NCI-H345 (cell line): ENCODE measurements at regions not wholly inside any gene's neighbourhood (a gene's known extent, or its start where the extent isn't known, plus 50 kb on each side); places are given as distances from the start of the nearest gene placed in this dataset.

Experiments used
- DNase-seq: peaks from one replicate; lab custom pipeline; 2025; lab: John Stamatoyannopoulos, UW

GRCh38 chr1:87926131-87926830, 597.6 kb downstream of the LMO4 start:
- DNase-seq, result no peak

DNA sequence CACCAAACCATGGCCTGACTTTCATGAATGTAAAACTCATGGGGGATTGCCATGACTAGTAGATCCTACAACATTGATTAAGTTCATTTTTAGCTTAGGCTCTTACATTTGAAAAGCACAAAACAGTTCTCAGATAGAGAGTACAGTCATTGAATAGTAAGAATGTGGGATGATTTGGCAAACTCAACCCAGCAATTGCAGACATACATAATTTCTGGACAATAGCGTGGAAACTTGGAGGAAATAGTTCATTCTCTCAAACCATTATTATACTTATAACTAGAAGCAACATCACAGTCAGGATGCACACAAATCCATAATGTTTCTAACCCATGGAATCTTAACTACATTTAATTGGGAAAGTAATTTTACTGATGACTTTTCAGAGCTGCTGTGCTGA, 598.2 kb downstream of the LMO4 start:
- no peak for DNase-seq

DNA sequence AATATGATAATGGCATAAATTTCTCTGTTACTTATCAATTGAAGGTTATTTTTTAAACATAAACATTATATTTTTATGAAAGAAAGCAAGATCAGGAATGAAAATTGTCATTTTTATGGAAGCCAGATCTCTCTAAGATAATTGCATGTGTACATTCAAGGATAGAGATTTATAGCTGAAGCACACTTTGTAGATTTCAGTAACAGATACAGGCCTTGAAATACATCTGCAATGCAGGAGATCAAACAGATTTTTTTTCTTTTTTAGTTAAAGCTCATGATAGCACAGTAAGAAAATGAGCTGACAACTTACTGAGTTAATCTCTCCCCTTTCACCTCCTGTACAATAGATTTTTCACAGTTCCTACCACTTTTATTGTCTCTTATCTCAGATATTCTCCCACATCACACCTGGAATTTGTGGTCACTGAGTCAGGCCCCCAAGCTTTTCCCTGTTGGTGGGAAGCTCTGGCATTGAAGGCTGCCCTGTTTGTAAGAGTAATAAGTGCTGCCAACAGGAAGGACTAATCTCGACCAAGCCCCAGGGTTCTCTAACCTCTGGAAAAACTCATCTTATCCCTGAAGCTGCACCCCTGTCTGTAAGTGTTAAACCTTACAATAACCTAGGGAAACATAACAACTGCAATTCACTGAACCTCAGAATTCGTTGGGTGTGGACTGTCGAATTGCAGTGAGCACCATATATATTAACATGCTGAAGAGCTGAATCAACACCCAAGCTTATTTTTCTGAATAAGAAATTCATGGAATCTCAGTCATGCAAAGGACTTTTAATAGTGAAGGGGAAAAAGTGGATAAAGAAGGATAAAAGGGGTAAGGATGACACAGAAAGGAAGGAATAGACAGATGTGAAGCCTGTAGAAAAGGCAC, 599.0 kb downstream of the LMO4 start:
- no peak for DNase-seq

DNA sequence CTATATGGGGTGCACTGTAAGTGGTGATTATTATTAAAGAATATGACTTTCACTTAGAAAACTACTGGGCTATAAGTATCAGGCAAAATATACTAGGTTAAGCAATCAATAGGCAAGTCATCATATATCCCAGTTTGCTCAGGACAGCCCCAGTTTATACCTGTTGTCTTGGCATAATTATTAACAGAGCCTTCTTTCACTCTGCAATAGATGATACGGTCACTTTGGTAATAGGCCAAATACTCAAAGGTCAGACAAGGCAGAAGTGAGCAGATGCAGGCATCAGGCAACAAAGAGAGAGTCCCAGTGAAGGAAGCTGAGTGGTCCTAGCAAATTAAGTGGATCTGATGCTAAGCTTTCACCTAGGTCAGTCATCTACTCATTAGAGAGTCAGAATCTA, 599.9 kb downstream of the LMO4 start:
- DNase-seq, result no peak

DNA sequence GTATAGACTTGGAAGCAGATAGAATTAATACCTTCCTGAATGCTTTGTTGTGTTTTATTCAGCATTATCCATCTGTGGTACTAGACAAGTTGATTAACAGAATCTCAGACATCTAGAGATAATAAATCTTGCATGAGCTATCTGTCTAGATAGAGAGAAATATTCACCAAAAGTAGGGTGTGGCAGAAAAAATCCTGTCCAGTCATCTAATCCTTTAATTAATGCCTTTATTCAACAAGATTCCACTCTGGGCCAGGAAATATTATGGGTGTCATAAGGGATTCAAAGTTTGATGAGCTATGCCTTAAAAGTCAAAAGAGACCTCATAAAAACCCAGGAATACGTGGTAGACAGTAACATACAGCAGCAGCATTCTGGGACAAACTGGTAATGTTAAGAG, 601.2 kb downstream of the LMO4 start:
- no peak for DNase-seq

DNA sequence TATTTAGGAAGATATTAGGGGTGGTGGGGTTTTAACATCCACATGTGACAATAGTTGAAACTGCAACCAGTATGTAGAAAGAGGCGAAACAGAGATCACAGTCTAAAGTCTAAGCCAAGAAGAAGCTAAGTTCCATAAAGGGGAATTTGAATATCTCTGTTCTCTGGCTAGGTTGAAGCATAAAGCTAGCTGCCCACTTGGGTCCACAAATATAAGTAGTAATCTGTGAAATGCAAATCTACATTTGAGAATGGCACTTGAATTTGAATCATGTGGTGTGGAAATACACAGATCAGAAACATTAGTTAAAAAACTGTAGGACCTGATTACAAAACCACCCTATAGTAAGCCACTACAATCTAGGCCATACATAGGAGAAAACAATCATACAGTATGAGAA, 602.1 kb downstream of the LMO4 start:
- DNase-seq, result no peak

- no peak for DNase-seq
Observed at GRCh38 chr1:87933171-87933570, 604.5 kb downstream of the LMO4 start.

GRCh38 chr1:87935130-87935529, 606.5 kb downstream of the LMO4 start:
- DNase-seq, result no peak

DNA sequence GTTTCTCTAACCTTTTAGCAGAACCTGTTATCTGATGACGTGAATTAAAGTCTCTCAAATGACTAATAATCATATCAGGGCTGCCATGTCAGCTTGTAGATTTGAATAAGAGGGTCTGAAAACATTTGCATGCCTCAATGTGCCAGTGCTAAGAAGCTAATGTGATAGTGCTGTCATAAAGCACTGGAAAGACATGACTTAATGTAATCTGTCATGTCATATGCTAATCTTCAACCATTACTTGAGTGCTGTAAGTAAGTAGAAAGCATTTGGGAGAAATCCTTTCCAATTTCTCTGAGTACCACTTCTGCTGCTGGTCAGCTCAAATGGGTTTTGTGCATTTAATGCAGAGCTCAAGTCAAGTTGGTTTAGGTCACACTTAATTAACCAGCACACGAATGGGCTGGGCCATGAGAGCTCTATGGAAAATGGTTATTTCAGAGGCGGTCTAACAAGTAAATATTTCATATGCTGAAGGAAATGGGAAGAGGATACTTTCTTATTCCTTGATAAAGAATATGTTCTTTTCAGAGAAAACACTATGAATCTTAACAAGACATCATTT, 609.2 kb downstream of the LMO4 start:
- DNase-seq, result no peak

DNA sequence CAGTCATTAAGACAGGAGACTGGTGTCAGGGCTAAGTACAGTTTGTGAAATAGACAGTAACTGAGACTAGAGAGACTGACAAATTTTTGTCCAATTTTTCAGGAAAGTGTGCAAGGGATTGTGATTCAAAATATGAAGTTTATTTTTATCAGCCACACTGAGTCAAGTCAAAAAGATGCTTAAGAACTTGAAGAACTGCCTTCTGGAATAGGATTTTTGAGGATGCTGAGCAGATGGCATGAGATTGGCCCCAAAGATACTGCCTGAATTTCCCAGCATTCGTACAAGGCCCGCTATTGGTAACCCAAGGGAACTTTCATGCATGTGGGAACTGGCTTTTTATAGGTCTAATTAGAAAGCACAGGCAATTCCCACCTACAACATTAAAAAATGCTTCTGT, 610.0 kb downstream of the LMO4 start:
- no peak for DNase-seq

DNA sequence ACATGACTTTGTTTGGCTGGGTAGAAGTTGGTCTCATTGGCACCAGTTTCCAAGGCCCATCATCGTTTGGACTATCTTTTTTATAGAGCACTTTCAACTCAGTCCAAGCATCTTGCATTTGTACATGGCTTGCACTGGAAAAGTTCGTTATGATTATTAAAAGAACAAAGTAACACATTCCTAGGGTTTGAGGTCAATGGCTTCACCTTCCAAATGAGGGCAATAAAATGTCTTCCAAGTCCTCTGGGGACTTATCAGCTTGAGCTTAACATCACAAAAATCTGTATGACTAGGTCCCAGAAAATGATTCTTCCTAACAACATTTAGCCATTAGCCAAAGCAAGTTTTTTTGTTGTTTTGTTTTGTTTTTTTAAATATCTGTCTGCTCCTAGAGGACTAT, 610.8 kb downstream of the LMO4 start:
- no peak for DNase-seq

DNA sequence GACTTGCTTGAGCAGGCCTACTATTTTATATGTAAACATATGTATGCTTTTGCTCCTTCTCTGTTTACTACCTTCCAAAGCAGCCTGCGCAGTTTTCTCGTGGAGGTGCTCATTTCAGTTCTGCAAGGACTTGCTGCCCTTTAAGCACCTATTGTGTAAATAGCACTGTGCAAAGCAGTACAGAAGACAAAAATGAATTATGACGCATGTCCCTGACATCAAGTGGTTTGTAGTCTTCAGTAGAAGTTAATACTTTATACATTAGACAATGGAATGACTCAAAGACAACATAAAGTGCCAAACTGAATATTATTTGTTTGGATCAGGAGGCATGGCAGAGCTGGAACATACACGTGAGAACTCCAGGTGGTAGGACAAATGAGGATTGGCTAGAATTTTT, 611.7 kb downstream of the LMO4 start:
- DNase-seq, result peak; percentile 38

GRCh38 chr1:87941337-87941946, 612.8 kb downstream of the LMO4 start:
- DNase-seq, result no peak

- no peak for DNase-seq
Observed at GRCh38 chr1:87942165-87942564, 613.5 kb downstream of the LMO4 start.

GRCh38 chr1:87949711-87950110, 621.0 kb downstream of the LMO4 start:
- no peak for DNase-seq

- DNase-seq, result peak; percentile 38
Observed at GRCh38 chr1:87950369-87950768, 621.7 kb downstream of the LMO4 start.

GRCh38 chr1:87951409-87951808, 622.7 kb downstream of the LMO4 start:
- DNase-seq, result no peak

DNA sequence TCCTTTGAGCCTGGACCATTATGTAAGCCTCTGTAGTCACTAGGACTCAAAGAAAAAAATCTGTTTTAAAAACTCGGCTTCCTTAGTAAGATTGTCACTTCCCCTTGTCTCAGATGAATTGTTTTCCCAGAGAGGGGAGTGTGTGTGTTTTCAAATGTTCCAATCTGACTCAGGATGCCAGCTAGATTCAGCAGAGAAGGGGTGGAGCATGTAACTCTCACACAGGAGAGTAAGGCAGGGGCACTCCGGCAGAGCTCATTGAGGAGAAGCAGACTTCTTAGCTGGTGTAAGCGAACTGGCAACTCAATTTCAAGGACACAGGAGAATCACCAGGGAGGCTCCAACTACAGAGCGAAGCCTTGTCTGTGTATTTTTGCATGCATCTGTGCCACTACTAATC, 623.2 kb downstream of the LMO4 start:
- no peak for DNase-seq

DNA sequence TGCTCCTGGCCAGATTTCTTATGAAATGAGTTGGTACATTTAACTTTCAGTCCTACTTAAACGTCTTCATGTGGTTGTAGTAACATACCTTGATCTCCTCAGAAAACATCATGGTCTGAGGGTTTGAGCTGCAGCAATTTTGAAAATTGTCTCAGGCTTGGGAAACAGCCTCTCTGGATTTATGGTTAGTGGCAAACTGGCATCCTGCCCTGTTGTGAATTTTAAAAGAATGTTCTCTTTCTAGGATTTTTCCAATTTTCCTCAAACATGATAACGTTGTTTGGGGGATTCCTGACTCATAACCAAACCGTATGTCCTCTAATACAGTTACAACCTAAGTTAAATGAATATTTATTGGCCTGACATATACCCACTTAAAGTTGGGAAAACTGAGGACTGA, 624.4 kb downstream of the LMO4 start:
- no peak for DNase-seq

GRCh38 chr1:87953732-87954344, 625.2 kb downstream of the LMO4 start:
- peak; percentile 56 for DNase-seq

DNA sequence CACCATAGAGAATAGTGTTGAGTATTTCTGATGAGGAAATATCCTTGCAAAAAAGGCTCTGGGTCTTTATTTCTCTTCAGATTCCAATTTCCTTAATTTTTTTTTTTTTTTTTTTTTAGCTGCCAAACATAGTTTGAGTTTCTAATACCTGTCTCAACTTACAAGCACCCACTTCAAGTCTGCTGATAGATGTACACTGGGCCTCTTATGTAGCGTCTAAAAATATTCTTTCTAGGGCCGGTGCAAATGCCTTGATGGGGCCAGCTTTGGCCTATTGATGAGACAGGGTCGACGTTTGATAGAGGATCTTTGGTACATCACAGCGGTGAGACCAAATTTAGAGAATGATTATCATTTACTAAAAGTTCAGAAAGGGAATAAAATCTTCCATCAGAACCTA, 626.4 kb downstream of the LMO4 start:
- no peak for DNase-seq

DNA sequence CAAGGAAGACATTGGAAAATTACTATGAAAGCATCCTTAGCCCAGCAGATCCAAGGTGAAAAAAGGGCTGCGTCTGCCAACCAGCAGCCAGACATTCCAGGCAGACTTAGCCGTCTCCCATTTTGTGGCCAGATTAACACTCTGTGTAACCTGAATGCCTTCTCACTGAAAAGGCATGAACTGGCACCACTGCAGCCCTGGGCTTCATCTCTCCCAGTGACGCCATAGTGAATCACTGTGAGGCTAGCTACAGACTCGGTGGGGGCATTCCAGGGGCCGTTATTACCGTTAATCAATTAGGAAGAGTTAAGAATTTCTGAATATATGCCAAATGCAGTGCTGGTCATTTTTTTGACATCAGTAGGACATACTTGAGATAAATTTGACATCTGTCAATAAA, 627.4 kb downstream of the LMO4 start:
- DNase-seq, result no peak
